GM19372 (cell line): ENCODE measurements at regions not wholly inside any gene's neighbourhood (a gene's known extent, or its start where the extent isn't known, plus 50 kb on each side); places are given as distances from the start of the nearest gene placed in this dataset.

Experiments
- ATAC-seq: cut with Tn5 transposase; IDR thresholded peaks from one replicate; pipeline ENCODE4 v1.9.1; 2021; ENCODE audit warnings: mild to moderate bottlenecking, low read depth, moderate library complexity; ENCODE audit not compliant: unreplicated experiment

GRCh38 chr4:124904723-124905388 lies 192.3 kb upstream of the ANKRD50 start:
- no peak for ATAC-seq

- no peak for ATAC-seq
Observed at GRCh38 chr4:124903995-124904722, 191.6 kb upstream of the ANKRD50 start.

- no peak for ATAC-seq
Observed at GRCh38 chr4:124902001-124902515, 189.5 kb upstream of the ANKRD50 start.

- no peak for ATAC-seq
Observed at GRCh38 chr4:124899997-124900396, 187.5 kb upstream of the ANKRD50 start.

GRCh38 chr4:124890522-124890921 lies 178.0 kb upstream of the ANKRD50 start:
- no peak for ATAC-seq

- no peak for ATAC-seq
Observed at GRCh38 chr4:124887739-124888138, 175.2 kb upstream of the ANKRD50 start.

- no peak for ATAC-seq
Observed at GRCh38 chr4:124884316-124884715, 171.8 kb upstream of the ANKRD50 start.

GRCh38 chr4:124883632-124884031 lies 171.1 kb upstream of the ANKRD50 start:
- no peak for ATAC-seq

- ATAC-seq = no peak
Observed at GRCh38 chr4:124879195-124879594, 166.7 kb upstream of the ANKRD50 start.

- ATAC-seq = no peak
Observed at GRCh38 chr4:124874172-124874450, 161.6 kb upstream of the ANKRD50 start.

- ATAC-seq = no peak
Observed at GRCh38 chr4:124873361-124874171, 161.0 kb upstream of the ANKRD50 start.

GRCh38 chr4:124872659-124873058 lies 160.1 kb upstream of the ANKRD50 start:
- ATAC-seq = no peak

- ATAC-seq = no peak
Observed at GRCh38 chr4:124869961-124870495, 157.5 kb upstream of the ANKRD50 start.

- ATAC-seq = no peak
Observed at GRCh38 chr4:124868495-124868894, 156.0 kb upstream of the ANKRD50 start.

GRCh38 chr4:124867536-124867935 lies 155.0 kb upstream of the ANKRD50 start:
- no peak for ATAC-seq

GRCh38 chr4:124866301-124866700 lies 153.8 kb upstream of the ANKRD50 start:
- ATAC-seq = no peak

- no peak for ATAC-seq
Observed at GRCh38 chr4:124863040-124863545, 150.6 kb upstream of the ANKRD50 start.

GRCh38 chr4:124862261-124862660 lies 149.7 kb upstream of the ANKRD50 start:
- no peak for ATAC-seq

- no peak for ATAC-seq
Observed at GRCh38 chr4:124861761-124862160, 149.2 kb upstream of the ANKRD50 start.

- ATAC-seq = no peak
Observed at GRCh38 chr4:124854968-124855367, 142.4 kb upstream of the ANKRD50 start.

GRCh38 chr4:124851741-124852140 lies 139.2 kb upstream of the ANKRD50 start:
- no peak for ATAC-seq
